ENCODE measurements at regions not wholly inside any gene's neighbourhood (a gene's known extent, or its start where the extent isn't known, plus 50 kb on each side); places are given as distances from the start of the nearest gene placed in this dataset.

DNA sequence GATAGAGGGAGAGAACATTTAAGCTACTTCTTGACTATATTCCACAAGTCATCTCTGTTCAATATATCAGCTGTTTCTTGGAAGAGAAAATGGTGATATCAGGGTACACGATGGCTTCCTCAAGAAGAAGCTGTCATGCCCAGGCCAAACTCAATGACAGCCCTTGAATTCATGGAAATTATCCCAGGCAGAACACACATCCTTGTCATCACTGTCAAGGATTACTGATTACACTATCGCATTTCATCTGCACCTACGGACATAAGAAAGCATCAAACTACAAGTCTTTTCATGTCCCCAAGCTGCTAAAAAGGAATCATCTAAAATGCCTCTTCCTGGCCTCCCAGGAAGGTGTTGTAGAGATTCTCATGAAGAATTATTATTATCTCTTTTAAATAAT is 165.2 kb upstream of the SLC7A11 start:
- no peak for TF ChIP-seq YY1 (IDR thresholded peaks at IDR 0.05; ENCODE audit: insufficient read depth, insufficient read length)
- TF ChIP-seq ZNF274 (IDR thresholded peaks at IDR 0.05; ENCODE audit: low read depth, low read length), result no peak
- TF ChIP-seq SUZ12 (IDR thresholded peaks at IDR 0.05; ENCODE audit: extremely low read depth, insufficient read depth, insufficient read length), result no peak
